ENCODE measurements at regions not wholly inside any gene's neighbourhood (a gene's known extent, or its start where the extent isn't known, plus 50 kb on each side); places are given as distances from the start of the nearest gene placed in this dataset.
"Not testable (repeated sequence)": the region's sequence is repeated elsewhere in the genome, so short reads cannot be mapped to it uniquely, and the experiment has no call there.

DNA sequence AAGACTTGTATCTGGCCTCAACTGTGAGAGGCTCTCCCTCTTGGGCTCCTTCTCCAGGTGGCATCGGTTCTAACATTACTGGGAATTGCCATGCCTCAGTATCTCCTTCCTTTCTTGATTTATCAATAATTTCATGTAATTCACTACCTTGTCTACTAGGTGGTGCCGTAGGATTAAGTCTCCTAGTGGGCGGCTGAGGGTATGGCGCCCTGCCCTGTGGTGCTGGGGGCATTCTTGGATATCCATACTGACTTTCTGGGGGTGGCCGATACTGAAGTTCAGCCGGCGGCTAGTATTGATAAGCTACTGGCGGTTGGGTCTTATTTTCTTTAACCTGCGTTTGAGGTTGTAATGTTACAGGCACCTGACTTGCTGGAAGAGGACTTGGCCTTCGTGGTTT is 164.2 kb upstream of the TMPRSS15 start:
- not testable (repeated sequence) for DNase-seq

- no peak for DNase-seq
These were observed 184.5 kb upstream of the TMPRSS15 start for GRCh38 chr21:18588001-18588662.

DNA sequence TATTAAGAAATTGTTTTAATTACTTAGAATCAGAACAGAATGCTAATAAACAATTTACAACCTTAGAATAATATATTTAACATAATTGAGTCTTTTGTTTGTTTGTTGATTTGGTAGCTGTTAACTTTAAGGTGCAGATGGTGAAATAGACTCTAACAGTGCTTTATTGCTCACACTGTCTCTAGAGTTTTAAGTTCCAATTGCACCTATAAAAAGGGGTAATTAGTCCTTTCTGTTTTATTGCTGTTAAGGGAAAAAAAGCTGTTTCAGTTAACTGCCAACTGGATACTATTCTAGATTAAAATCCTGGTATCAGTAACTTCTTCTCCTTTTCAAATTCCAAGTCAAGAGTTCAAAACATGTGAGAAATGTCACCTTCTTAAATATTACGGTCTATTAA is 197.6 kb upstream of the TMPRSS15 start:
- DNase-seq = no peak

DNA sequence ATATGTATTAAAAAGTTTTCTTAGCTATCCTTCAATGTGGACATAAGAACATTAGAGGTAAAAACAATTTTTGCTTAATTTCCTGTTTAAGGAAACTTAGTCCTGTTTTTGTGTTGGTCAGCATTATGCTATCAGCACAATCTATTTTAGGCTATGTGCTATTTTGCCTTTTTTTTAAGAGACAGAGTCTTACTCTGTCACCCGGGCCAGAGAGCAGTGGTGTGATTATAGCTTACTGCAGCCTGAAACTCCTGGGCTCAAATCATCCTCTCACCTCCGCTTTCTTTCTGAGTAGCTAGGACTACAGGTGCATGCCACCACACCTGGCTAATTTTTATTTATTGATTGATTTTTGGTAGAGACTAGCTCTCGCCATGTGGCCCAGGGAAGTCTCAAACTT is 199.1 kb upstream of the TMPRSS15 start:
- DNase-seq = no peak

GRCh38 chr21:18603261-18603660 is 199.7 kb upstream of the TMPRSS15 start:
- DNase-seq = no peak

DNA sequence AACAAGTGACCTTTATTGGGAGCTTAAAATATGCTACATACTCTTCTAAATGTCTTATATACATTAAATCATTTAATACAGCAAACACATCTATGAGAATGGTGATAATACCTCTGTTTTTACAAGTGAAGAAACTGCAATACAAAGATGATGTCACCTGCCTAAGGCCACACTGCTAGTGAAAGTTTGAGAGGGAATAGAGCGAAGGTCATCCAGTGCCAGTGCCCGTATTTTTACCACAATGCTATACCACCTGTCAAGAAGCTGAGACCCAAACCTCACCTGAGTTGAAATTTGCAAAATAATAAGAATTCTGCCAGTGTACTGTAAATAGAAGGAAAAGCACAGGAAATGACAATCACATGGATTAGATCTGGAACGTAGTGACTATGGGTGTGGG is 200.4 kb upstream of the TMPRSS15 start:
- no peak for DNase-seq

DNA sequence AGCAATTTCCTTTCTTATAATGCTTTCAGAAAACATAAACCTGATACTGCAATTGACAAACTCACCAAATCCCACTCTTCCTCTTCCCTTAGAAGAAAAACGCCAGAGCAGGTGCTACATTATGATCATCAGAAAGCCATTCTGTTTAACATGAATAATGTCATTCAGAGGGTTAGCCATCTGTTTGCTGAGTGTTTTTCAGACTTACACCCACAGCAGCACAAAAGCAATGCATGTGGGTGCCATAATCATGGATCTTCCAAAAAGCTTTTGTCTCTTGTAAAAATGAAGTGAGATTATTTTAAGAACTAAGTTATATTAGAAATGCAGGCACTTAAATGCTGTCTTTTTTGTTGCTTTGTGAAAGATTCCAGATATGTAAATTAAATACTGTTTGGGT is 204.6 kb upstream of the TMPRSS15 start:
- DNase-seq = no peak

DNA sequence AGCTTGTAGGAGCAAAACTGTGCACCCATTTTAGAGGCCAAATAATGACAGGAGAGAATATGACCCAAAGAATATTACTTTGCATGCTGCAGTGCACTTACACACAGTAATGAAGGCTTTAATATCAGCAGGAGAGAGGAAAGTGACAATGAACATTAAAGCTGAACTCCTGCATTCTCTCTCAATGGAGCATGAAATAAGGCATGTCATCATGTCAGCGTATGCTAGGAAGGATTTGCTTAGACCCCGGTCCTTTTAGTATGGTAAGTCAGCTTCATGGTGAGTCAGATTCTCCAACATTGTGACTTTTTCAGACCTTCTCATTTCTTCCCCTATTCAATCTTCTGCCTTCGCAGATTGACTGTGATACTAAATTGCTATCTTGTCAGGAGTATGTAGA is 210.7 kb upstream of the TMPRSS15 start:
- no peak for DNase-seq

DNA sequence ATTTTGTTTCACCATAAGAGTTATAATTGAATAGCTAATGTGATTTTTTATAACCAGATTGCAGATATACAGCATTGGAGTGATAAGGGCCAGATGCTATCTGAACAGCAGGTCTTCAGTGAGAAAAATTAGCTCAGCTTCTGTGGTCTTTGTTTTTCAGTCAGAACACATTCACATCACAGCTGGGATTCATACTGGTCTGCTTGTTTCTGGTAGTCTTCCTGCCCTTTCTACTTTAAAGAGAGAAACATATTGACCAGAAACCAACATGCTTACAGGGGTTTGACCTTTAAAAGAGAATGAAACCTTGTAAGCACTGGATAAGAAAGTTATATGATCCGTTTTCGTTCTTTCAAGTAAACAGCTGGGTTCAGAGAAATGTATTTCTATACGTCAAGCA is 213.7 kb upstream of the TMPRSS15 start:
- no peak for DNase-seq

DNA sequence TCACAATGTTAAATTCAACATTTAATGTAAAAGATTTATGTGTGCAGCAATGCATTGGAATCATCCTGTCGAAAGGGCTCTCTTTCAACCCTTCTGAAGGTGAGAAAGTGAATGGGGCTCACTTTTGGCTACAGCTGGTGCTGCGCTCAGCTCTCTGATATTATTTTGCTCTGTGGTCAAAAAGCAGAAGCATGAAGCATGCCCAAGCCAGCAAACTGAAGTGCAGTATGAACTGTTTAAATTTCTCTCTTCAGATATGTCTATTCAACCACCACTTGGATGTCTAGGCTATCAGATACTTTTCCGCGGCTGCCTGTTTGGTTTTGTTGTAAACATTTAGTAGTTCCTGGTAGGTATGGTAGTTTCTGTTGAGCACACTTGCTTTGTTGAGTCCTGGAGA is 216.9 kb upstream of the TMPRSS15 start:
- no peak for DNase-seq

DNA sequence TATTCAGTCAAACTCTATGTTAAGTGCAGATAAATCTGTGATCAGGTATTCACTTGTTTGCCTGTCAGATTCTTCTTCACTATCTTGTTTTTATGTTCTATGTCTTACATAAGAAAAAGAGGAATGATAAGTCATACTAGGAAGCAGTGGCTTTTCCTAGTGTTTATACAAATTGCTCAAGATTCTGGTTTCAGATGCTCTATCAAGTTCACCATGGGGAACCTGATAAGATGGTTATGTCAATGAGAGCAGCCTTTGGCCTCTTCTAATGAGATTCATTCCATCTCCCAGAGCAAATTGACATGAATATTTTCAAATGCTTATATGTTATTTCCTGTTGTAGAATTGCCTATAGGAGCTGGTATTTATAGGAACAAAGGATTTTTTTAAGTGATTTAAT is 218.8 kb upstream of the TMPRSS15 start:
- DNase-seq = no peak

DNA sequence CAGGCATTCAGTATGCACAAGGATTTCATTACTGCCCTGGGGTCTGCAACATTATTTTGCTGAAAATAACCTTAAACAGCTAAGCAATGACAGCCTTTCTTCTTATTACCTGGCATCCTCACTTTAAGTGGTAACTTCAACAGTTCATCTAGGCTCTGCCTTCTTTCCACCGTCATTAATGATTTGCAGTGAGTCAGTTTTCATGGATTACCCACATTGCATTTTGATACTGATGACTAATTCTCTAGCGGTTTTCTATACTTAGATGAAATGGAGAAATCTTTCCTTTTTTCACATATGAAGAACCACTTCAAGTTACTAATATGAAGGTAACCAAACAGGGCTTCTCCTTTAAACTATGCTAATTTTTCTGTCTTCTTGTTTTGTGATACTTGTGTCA is 226.9 kb upstream of the TMPRSS15 start:
- DNase-seq = no peak

DNA sequence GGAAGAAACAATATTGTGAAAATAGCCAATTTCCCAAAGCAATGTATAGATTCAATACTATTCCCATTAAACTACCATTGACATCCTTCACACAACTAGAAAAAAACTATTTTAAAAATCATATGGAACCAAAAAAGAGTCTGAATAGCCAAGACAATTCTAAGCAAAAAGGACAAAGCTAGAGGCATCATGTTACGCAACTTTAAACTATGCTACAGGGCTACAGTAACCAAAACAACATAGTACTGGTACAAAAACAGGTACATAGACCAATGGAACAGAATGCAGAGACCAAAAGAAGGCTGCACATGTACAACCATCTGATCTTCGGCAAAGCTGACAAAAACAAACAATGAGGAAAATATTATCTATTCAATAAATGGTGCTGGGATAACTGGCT is 233.3 kb upstream of the TMPRSS15 start:
- DNase-seq = no peak

DNA sequence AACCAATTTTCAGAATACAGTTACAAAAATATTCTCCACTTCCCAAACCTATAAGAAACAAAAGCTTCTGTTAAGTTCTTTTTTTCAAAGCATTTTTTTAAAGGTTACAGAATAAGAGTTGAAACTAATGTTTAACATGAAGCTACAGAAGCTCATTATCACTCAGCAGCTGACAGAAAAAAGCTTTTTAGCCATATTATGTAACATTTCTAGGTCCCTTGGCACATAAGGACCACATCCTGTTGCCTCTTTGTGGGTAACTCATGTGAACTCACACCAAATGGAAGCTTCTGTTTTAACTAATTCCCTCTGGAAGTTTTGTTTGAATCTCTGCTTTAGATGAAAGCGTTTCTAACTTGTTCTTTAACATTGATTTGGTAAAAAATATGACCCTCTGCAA is 242.5 kb upstream of the TMPRSS15 start:
- DNase-seq = no peak

DNA sequence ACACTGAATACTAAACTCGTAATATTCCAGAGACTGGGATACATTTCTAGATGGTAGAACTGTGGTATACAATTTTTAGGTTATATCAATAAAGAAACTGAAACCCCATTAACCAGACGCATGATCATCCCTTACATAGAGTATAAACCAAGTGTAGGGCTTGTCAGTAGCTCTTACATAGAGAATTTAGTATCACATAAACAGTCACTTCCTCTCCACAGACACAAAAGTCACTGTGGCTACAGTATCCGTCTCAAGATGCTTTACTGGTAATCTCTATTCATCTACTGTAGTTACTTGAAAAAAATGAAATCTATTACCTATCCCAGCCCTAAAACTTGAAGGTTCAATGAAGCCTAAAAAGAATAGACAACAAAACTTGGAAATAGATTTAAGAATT is 252.3 kb upstream of the TMPRSS15 start:
- no peak for DNase-seq

- DNase-seq = no peak
These were observed 258.3 kb upstream of the TMPRSS15 start for GRCh38 chr21:18661842-18662241.

GRCh38 chr21:18663663-18664062 is 260.1 kb upstream of the TMPRSS15 start:
- DNase-seq = no peak

- DNase-seq = no peak
These were observed 263.1 kb upstream of the TMPRSS15 start for GRCh38 chr21:18666725-18667124.

DNA sequence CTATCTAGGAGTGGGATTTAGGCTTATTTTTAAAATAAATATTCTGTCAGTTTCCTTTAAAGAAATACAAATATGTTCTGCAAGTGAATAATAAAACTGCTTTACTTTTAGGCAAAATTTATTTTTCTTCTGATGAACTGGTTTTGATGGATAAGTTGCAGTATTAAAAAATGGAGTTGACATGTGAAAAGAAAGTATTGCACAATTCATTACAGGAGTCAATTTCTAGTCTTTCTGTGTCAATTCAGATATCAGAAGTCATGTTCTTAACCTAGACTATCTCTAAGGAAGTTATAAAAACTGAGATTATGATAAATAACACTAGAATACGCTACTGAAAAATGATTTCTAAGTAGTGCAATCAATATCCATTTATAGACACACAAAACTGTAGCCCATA is 270.2 kb upstream of the TMPRSS15 start:
- DNase-seq = no peak

DNA sequence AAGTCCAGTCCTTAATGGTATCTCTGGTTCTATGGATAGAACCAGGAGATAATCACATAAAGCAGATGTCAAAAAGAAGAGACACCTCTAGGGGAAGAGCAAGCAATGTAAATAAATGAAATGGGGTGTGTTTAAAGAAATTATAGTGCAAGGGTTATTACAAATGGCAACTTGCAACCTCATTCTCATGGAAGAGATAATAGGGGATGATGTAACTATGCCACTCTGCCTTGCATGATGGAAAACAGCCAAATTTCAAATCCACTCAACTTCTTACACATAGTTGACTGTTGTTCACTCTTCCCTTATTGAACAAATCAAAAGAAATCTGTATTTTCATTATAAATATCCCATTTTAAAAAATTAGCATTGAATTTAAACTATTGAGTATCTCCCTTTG is 274.0 kb upstream of the TMPRSS15 start:
- DNase-seq = no peak

DNA sequence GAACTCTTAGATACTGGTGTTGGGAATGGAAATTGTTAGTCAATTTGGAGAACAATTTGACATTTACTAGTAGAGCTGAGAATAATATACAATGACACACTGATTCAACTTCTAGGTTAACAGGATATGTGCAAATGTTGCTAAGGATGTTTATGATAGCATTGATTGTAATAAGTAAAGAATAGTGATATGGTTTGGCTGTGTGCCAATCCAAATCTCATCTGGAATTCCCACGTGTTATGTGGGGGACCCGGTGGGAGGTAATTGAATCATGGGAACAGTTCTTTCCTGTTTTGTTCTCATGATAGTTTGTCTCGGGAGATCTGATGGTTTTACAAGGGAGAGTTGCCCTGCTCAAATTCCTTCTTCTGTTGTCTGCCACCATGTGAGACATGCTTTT is 302.4 kb upstream of the TMPRSS15 start:
- DNase-seq = no peak

DNA sequence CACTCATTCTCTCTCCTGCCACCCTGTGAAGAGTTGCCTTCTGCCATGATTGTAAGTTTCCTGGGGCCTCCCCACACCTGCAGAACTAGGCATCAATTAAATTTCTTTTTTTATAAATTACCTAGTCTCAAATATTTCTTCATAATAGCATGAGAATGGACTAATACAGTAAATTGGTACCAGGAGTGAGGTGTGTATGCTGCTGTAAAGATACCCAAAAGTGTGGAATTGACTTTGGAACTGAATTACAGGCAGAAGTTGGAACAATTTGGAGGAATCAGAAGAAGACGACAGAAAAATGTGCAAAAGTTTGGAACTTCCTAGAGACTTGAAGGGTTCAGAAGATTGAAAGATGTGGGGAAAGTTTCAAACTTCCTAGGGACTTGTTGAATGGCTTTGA is 308.1 kb upstream of the TMPRSS15 start:
- DNase-seq = no peak

DNA sequence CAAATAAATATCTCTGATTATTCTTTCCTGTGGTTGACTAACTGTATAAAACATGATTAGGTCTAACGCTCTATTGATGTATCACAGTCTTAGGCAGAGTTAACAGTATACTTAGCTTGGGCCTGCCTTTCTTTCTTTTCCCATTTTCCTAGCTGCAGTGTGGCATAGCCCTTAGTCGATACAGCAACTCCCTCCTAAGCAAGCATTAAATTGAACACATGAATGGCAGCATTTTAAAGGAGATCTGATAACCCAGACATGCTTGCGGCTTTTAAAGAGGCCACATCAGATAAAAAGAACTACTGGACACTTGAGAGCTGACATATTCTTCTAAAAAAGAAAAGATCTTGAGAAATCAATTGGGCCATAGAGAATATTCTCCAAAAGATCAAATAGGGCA is 312.0 kb upstream of the TMPRSS15 start:
- no peak for DNase-seq

DNA sequence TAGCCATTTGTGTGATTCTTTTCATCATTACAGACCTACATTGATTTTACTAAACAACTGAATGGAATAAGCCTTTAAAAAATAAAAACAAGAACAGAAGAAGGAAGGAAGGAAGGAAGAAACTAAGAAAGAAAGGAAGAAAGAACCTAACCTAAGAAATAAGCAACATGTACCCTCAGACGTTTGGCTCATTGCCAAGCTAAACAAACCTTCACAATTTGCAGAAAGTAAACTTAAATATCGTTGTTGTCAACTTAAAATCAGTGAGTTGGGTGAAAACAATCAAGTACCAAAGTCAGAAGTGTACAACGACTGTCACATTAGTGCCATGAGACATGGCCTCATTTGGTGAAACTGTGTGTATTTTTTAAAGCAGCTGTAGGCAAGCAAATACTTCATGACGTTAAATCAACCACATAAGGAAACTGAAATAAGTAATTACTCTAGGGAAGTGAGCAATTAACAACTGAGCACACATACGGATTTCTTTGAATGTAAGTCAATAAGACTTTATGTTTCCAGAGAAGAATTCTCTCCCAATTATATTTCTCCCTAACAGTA is 313.1 kb upstream of the TMPRSS15 start:
- no peak for DNase-seq

GRCh38 chr21:18722193-18722592 is 318.6 kb upstream of the TMPRSS15 start:
- DNase-seq = no peak
